Gastrocnemius medialis (tissue), 4 donors: ENCODE measurements at regions not wholly inside any gene's neighbourhood (a gene's known extent, or its start where the extent isn't known, plus 50 kb on each side); places are given as distances from the start of the nearest gene placed in this dataset.
A peak's percentile ranks its signal among the peaks of the same experiment; 100 is the strongest.

Experiments used
- ATAC-seq, 2 donors: fragments of 150-250 bp; one replicate each; pipeline ENCODE4 v1.9.1; 2016
- DNase-seq, 2 donors: peaks; one replicate each; pipeline ENCODE4 v3.0.0-alpha.2; 2019
- H3K27ac ChIP-seq, 4 donors: fragments of 200-600 bp; sonication (generic); 1 replicate in 1 of 4; 2 replicates in 3 of 4; pipeline ENCODE4 v1.5.1; 2016 to 2018; ENCODE audit warnings: mild to moderate bottlenecking in 2 of 4, moderate library complexity in 1 of 4
- H3K27me3 ChIP-seq, 3 donors: fragments of 200-600 bp; sonication (generic) in 2 of 3; 1 replicate in 1 of 3; 2 replicates in 2 of 3; pipeline versions ENCODE4 v1.5.1 to v1.6.0; 2016 to 2019; ENCODE audit warnings: mild to moderate bottlenecking in 1 of 3, moderate library complexity in 1 of 3
- H3K36me3 ChIP-seq, 2 donors: fragments of 200-600 bp; sonication (generic) in 1 of 2; one replicate each; pipeline ENCODE4 v1.5.1; 2017 to 2018
- H3K4me1 ChIP-seq, 2 donors: fragments of 200-600 bp; sonication (generic) in 1 of 2; one replicate each; pipeline ENCODE4 v1.5.1; 2016 to 2017; ENCODE audit warnings: mild to moderate bottlenecking in 2 of 2
- H3K4me3 ChIP-seq, 4 donors: fragments of 200-600 bp; sonication (generic) in 3 of 4; 1 replicate in 1 of 4; 2 replicates in 3 of 4; pipeline ENCODE4 v1.5.1; 2016 to 2019; ENCODE audit warnings: mild to moderate bottlenecking in 2 of 4
- H3K9me3 ChIP-seq, 3 donors: fragments of 200-600 bp; sonication (generic) in 2 of 3; 1 replicate in 1 of 3; 2 replicates in 2 of 3; pipeline ENCODE4 v1.5.1; 2016 to 2019
- CTCF ChIP-seq, 5 experiments: fragments of 450-650 bp in 3 of 5; fragments of 200-600 bp in 2 of 5; sonication (generic) in 2 of 5; IDR thresholded peaks in 4 of 5; conservative IDR thresholded peaks in 1 of 5; 1 replicate in 4 of 5; 2 replicates in 1 of 5; pipeline ENCODE4 v1.5.1; 2016 to 2019; ENCODE audit warnings: antibody characterized with exemption in 5 of 5, mild to moderate bottlenecking in 3 of 5, moderate library complexity in 3 of 5
- POLR2A ChIP-seq, 2 donors: fragments of 450-650 bp; IDR thresholded peaks; one replicate each; pipeline ENCODE4 v1.6.1; 2017; ENCODE audit warnings: antibody characterized with exemption in 2 of 2, mild to moderate bottlenecking in 2 of 2, moderate library complexity in 2 of 2
- in situ Hi-C, 4 donors: fragments of 200-750 bp; cut with MboI; loops; one replicate each; pipeline versions ENCODE4 v1.15.0 to v1.8.0; 2017; ENCODE audit warnings: low sequenced_read_pairs in 4 of 4
- intact Hi-C: fragments of 100-400 bp; cut with DNase I; formaldehyde crosslinking; loops from one replicate; pipeline ENCODE4 v1.15.1; 2023; ENCODE audit warnings: low total_unique reads

GRCh38 chr2:16412321-16413030 lies 253.2 kb downstream of the CYRIA start:
- H3K36me3 ChIP-seq = no peaks in the 10 kb centered on the region
- H3K4me1 ChIP-seq = peaks cover 0 to 20% of the 10 kb centered on the region in 2 donors
- no peak overlapping the region for H3K4me3 ChIP-seq
- ATAC-seq = no peak
- intact Hi-C loops = no loop called here
- H3K9me3 ChIP-seq = no peaks in the 10 kb centered on the region
- in situ Hi-C loops = no loop called here
- H3K27me3 ChIP-seq = no peaks in the 10 kb centered on the region
- H3K27ac ChIP-seq = peak overlapping the region in 3 of 4 donors; percentile 32 to 51 (median 40)
- no peak for DNase-seq
- TF ChIP-seq CTCF (IDR thresholded peaks at IDR 0.05 in 4 of 5, conservative IDR thresholded peaks at IDR 0.05 in 1 of 5) = no peak
- TF ChIP-seq POLR2A (IDR thresholded peaks at IDR 0.05) = no peak

GRCh38 chr2:16411788-16412187 lies 253.8 kb downstream of the CYRIA start:
- no peak for TF ChIP-seq CTCF (IDR thresholded peaks at IDR 0.05 in 4 of 5, conservative IDR thresholded peaks at IDR 0.05 in 1 of 5)
- TF ChIP-seq POLR2A (IDR thresholded peaks at IDR 0.05) = no peak
- Histone ChIP-seq H3K4me3 (no peak overlapping the region), H3K4me1 (peaks cover 0 to 21% of the 10 kb centered on the region in 2 donors), H3K36me3 (no peaks in the 10 kb centered on the region), H3K27ac (no peak overlapping the region), H3K27me3 (no peaks in the 10 kb centered on the region), H3K9me3 (no peaks in the 10 kb centered on the region)
- DNase-seq (no peak), ATAC-seq (no peak)
- in situ Hi-C loops (no loop called here), intact Hi-C loops (no loop called here)

DNA sequence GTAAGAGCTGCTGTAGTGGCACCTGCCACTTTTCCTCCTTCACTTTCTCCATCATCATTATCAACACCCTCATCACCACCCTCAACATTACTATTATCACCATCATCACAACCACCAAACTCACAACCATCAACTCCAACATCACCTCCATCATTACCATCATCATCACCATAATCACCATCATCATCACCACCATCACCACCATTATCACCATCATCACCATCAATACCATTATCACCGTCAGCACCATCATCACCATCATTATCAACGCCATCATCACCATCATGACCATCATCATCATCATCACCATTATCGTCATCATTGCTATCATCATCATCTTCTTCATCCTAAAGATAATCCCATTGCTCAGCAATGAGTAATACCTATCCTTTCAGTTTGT lies 255.8 kb downstream of the CYRIA start:
- TF ChIP-seq POLR2A (IDR thresholded peaks at IDR 0.05) (no peak), CTCF (IDR thresholded peaks at IDR 0.05 in 4 of 5, conservative IDR thresholded peaks at IDR 0.05 in 1 of 5) (no peak)
- ATAC-seq = no peak
- in situ Hi-C loops (no loop called here), intact Hi-C loops (no loop called here)
- Histone ChIP-seq H3K4me1 (peaks cover 0 to 21% of the 10 kb centered on the region in 2 donors), H3K9me3 (no peaks in the 10 kb centered on the region), H3K36me3 (no peaks in the 10 kb centered on the region), H3K27ac (no peak overlapping the region), H3K27me3 (no peaks in the 10 kb centered on the region), H3K4me3 (no peak overlapping the region)
- no peak for DNase-seq

GRCh38 chr2:16409006-16409390 lies 256.6 kb downstream of the CYRIA start:
- in situ Hi-C loops = no loop called here
- no peaks in the 10 kb centered on the region for H3K36me3 ChIP-seq
- H3K27ac ChIP-seq = no peak overlapping the region
- H3K4me1 ChIP-seq = peaks cover 0 to 20% of the 10 kb centered on the region in 2 donors
- ATAC-seq (no peak), DNase-seq (no peak)
- intact Hi-C loops = no loop called here
- TF ChIP-seq CTCF (IDR thresholded peaks at IDR 0.05 in 4 of 5, conservative IDR thresholded peaks at IDR 0.05 in 1 of 5) = no peak
- no peak for TF ChIP-seq POLR2A (IDR thresholded peaks at IDR 0.05)
- no peaks in the 10 kb centered on the region for H3K27me3 ChIP-seq
- no peak overlapping the region for H3K4me3 ChIP-seq
- H3K9me3 ChIP-seq = no peaks in the 10 kb centered on the region
